DND-41 (cell line): ENCODE measurements at regions not wholly inside any gene's neighbourhood (a gene's known extent, or its start where the extent isn't known, plus 50 kb on each side); places are given as distances from the start of the nearest gene placed in this dataset.
"Not testable (repeated sequence)": the region's sequence is repeated elsewhere in the genome, so short reads cannot be mapped to it uniquely, and the experiment has no call there.

Source experiments
- ATAC-seq: fragments of 200-7000 bp; cut with Tn5 transposase; 3 replicates; pipeline ENCODE4 v1.9.1; 2021; ENCODE audit warnings: low read depth; ENCODE audit not compliant: insufficient read depth
- DNase-seq: peaks from one replicate; pipeline ENCODE4 v3.0.0-alpha.2; 2020
- H2AFZ ChIP-seq: 2 replicates; pipeline ENCODE4 v1.6.0; 2012; ENCODE audit warnings: low read depth, low read length
- H3K27ac ChIP-seq: 2 replicates; pipeline ENCODE4 v1.5.1; 2012; ENCODE audit warnings: low read length, inconsistent platforms
- H3K27me3 ChIP-seq: fragments of 200-600 bp; sonication (generic); 2 replicates; pipeline ENCODE4 v1.6.0; 2012; ENCODE audit warnings: low read length, mild to moderate bottlenecking, inconsistent platforms; ENCODE audit not compliant: insufficient read depth, poor library complexity
- H3K36me3 ChIP-seq: 2 replicates; pipeline ENCODE4 v1.5.1; 2012; ENCODE audit warnings: low read length, inconsistent platforms; ENCODE audit not compliant: insufficient read depth
- H3K4me1 ChIP-seq: 2 replicates; pipeline ENCODE4 v1.5.1; 2012; ENCODE audit warnings: mild to moderate bottlenecking, low read length; ENCODE audit not compliant: insufficient read depth
- H3K4me2 ChIP-seq: 2 replicates; pipeline ENCODE4 v1.6.0; 2012; ENCODE audit warnings: mild to moderate bottlenecking, moderate library complexity, low read length, inconsistent platforms; ENCODE audit not compliant: insufficient read depth
- H3K4me3 ChIP-seq, 2 experiments: fragments of 200-600 bp in 1 of 2; shearing (Covaris generic) in 1 of 2; 2 replicates each; pipeline ENCODE4 v1.5.1; 2012 to 2016; ENCODE audit warnings: inconsistent platforms in 2 of 2, low read length in 2 of 2, mild to moderate bottlenecking in 2 of 2, low read depth in 1 of 2, moderate library complexity in 1 of 2
- H3K79me2 ChIP-seq: 2 replicates; pipeline ENCODE4 v1.6.0; 2012; ENCODE audit warnings: low read length, inconsistent platforms; ENCODE audit not compliant: insufficient read depth
- H3K9ac ChIP-seq: 2 replicates; pipeline ENCODE4 v1.6.0; 2012; ENCODE audit warnings: low read depth, mild to moderate bottlenecking, inconsistent platforms, low read length, moderate library complexity
- H3K9me3 ChIP-seq: 2 replicates; pipeline ENCODE4 v1.5.1; 2012; ENCODE audit warnings: low read length, moderate library complexity, mild to moderate bottlenecking, inconsistent platforms; ENCODE audit not compliant: insufficient read depth, severe bottlenecking
- H4K20me1 ChIP-seq: 2 replicates; pipeline ENCODE4 v1.6.0; 2012; ENCODE audit warnings: low read length; ENCODE audit not compliant: insufficient read depth
- EZH2 ChIP-seq: IDR thresholded peaks from 3 replicates; pipeline ENCODE4 v1.6.1; 2012; ENCODE audit warnings: borderline replicate concordance, low read depth, mild to moderate bottlenecking, moderate library complexity, low read length, inconsistent platforms; ENCODE audit not compliant: severe bottlenecking
- TF ChIP-seq, protein P1 (sequence below): IDR thresholded peaks from 2 replicates; pipeline ENCODE4 v1.5.1; 2012; ENCODE audit warnings: borderline replicate concordance, low read length, moderate library complexity, mild to moderate bottlenecking; ENCODE audit not compliant: poor library complexity, severe bottlenecking; ENCODE audit errors: extremely low read depth

DNA sequence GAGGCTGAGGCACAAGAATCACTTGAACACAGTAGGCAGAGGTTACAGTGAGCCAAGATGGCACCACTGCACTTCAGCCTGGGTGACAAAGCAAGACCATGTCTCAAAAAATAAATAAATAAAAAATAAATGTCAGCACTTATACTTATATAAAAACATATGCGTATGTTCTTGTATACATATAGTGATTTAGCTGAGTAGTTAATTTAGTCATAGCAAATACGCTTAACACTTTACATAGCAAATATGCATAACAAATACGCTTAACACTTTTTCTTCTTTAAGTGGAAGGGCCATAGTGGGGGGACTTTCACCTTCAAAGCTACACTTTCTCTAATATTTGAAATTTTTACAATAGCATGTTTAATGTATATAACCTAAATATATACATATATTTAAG lies 64.0 kb upstream of the CAPRIN1 start:
- Histone ChIP-seq H3K4me3 (no peak overlapping the region), H3K79me2 (no peaks in the 10 kb centered on the region), H3K36me3 (no peaks in the 10 kb centered on the region), H3K27me3 (no peaks in the 10 kb centered on the region), H3K4me1 (peaks cover 5% of the 10 kb centered on the region), H3K4me2 (no peak overlapping the region), H4K20me1 (no peaks in the 10 kb centered on the region), H3K9ac (no peak overlapping the region), H3K9me3 (no peaks in the 10 kb centered on the region), H2AFZ (no peak overlapping the region), H3K27ac (no peak overlapping the region)
- DNase-seq = no peak
- no peak for TF ChIP-seq EZH2
- TF ChIP-seq, protein P1, sequence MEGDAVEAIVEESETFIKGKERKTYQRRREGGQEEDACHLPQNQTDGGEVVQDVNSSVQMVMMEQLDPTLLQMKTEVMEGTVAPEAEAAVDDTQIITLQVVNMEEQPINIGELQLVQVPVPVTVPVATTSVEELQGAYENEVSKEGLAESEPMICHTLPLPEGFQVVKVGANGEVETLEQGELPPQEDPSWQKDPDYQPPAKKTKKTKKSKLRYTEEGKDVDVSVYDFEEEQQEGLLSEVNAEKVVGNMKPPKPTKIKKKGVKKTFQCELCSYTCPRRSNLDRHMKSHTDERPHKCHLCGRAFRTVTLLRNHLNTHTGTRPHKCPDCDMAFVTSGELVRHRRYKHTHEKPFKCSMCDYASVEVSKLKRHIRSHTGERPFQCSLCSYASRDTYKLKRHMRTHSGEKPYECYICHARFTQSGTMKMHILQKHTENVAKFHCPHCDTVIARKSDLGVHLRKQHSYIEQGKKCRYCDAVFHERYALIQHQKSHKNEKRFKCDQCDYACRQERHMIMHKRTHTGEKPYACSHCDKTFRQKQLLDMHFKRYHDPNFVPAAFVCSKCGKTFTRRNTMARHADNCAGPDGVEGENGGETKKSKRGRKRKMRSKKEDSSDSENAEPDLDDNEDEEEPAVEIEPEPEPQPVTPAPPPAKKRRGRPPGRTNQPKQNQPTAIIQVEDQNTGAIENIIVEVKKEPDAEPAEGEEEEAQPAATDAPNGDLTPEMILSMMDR = no peak
- no peak for ATAC-seq

DNA sequence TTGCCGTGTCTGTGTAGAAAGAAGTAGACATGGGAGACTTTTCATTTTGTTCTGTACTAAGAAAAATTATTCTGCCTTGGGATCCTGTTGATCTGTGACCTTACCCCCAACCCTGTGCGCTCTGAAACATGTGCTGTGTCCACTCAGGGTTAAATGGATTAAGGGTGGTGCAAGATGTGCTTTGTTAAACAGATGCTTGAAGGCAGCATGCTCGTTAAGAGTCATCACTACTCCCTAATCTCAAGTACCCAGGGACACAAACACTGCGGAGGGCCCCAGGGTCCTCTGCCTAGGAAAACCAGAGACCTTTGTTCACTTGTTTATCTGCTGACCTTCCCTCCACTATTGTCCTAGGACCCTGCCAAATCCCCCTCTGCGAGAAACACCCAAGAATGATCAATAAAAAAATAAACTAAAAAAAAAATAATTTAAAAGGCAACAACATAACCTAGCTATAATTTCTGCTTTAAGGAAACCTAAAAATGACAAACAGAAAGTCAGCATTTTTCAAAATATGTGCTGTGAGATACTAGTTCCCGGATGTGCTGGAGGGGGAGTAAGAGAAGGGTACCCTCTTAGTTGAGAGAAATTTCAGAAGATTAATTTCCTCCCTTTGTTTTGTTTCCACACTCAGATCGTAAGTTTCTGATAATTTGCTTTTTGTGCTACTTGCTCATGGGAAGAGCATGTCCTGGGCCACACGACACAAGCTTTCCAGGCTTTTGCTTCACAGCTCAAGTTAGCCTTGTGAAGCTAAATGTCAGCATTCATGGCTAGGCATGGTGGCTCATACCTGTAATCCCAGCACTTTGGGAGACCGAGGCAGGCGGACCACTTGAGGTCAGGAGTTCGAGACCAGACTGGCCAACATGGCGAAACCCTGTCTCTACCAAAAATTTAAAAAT lies 64.7 kb upstream of the CAPRIN1 start:
- not testable (repeated sequence) for H3K27me3 ChIP-seq, H3K9ac ChIP-seq, H3K27ac ChIP-seq, H3K9me3 ChIP-seq, H4K20me1 ChIP-seq, H3K79me2 ChIP-seq, H3K4me3 ChIP-seq, H3K36me3 ChIP-seq, ATAC-seq, H2AFZ ChIP-seq, H3K4me2 ChIP-seq, H3K4me1 ChIP-seq, DNase-seq

DNA sequence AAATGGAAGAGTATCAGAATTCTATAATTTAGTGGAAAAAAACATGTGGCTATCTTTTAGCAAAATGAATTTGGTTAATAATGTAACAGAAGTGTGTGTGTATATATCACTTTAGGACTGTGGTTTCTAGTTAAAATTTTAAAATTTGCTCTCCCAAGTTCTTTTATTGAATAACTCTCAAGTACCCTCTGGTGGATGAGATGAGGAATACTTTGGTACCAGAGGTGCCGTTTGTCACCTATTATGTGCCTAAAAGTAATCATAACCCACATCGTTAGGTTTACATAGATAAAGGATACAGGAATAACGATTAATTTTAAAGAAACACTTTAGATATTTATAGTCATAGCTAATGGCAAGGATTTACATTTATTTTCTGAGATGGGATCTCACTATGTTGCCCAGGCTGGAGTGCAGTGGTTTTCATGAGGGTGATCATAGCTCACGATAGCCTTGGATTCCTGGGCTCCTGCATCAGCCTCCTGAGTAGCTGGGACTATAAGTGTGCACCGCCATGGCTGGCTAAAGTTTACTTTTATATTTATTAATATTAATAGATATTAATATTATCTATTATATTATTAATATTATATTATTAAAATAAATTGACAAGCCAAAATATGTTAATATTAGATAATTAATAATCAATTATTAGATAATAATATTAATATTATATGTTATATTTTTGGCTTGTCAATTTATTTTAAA lies 66.7 kb upstream of the CAPRIN1 start:
- Histone ChIP-seq H3K4me3 (no peak overlapping the region), H3K36me3 (no peaks in the 10 kb centered on the region), H4K20me1 (no peaks in the 10 kb centered on the region), H3K4me2 (no peak overlapping the region), H3K79me2 (no peaks in the 10 kb centered on the region), H3K27ac (no peak overlapping the region), H3K9me3 (no peaks in the 10 kb centered on the region), H3K4me1 (no peaks in the 10 kb centered on the region), H3K27me3 (no peaks in the 10 kb centered on the region), H3K9ac (no peak overlapping the region), H2AFZ (no peak overlapping the region)
- TF ChIP-seq, protein P1 = no peak
- TF ChIP-seq EZH2 = no peak
- ATAC-seq (no peak), DNase-seq (no peak)

DNA sequence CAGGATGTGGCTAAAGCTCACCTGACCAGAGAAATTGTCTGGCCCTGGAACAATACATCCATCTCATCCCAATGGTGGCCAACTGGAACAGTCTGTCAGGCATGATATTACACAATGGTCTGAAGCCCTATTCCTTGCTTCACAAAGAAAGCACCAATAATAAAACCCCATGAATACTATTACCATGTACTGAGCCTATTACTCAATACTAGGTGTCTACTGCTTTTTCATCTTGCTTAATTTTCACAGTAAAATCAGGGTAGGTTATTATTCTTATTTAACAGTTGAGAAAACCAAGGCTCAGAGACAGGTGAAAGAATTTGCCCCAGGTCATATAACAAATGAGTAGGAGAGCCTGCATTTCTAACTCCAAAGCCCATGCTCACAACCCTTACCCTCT lies 68.9 kb upstream of the CAPRIN1 start:
- H3K9me3 ChIP-seq = no peaks in the 10 kb centered on the region
- H3K27me3 ChIP-seq = no peaks in the 10 kb centered on the region
- no peak overlapping the region for H3K9ac ChIP-seq
- no peak overlapping the region for H2AFZ ChIP-seq
- no peak for ATAC-seq
- no peak overlapping the region for H3K27ac ChIP-seq
- H3K4me1 ChIP-seq = no peaks in the 10 kb centered on the region
- H4K20me1 ChIP-seq = no peaks in the 10 kb centered on the region
- no peak overlapping the region for H3K4me2 ChIP-seq
- TF ChIP-seq EZH2 = no peak
- TF ChIP-seq, protein P1 = no peak
- DNase-seq = no peak
- no peaks in the 10 kb centered on the region for H3K79me2 ChIP-seq
- no peak overlapping the region for H3K4me3 ChIP-seq
- no peaks in the 10 kb centered on the region for H3K36me3 ChIP-seq
